SH-SY5Y (cell line): ENCODE measurements at regions not wholly inside any gene's neighbourhood (a gene's known extent, or its start where the extent isn't known, plus 50 kb on each side); places are given as distances from the start of the nearest gene placed in this dataset.

ENCODE experiments used
- GATA2 ChIP-seq: IDR thresholded peaks from 2 replicates; pipeline ENCODE4 v1.6.1; 2011; ENCODE audit warnings: mild to moderate bottlenecking, low read depth, low read length
- GATA3 ChIP-seq: IDR thresholded peaks from 2 replicates; pipeline ENCODE4 v1.6.1; 2011; ENCODE audit warnings: low read depth, mild to moderate bottlenecking, low read length, moderate library complexity

DNA sequence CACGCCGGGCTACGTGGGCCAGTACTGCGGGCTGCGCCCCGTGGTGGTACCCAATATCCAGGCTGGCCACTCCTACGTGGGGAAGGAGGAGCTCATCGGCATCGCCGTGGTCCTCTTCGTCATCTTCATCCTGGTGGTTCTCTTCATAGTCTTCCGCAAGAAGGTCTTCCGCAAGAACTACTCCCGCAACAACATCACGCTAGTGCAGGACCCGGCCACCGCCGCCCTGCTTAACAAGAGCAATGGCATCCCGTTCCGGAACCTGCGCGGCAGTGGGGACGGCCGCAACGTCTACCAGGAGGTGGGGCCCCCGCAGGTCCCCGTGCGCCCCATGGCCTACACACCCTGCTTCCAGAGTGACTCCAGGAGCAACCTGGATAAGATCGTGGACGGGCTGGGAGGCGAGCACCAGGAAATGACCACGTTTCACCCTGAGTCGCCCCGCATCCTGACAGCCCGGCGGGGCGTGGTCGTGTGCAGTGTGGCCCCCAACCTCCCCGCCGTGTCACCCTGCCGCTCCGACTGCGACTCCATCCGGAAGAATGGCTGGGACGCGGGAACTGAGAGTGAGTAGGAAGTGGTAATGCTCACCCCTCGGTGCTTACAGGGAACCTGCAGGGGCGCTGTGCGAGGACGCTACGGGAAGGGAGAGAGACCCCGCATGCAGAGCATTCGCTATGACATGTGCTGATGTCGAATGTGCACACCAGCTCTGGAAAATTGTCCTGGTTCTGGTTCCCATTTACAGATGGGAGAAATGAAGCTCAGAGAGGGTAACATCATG, 86.4 kb upstream of the MTNR1B start:
- TF ChIP-seq GATA3 (no peak), GATA2 (no peak)
